ENCODE measurements at regions not wholly inside any gene's neighbourhood (a gene's known extent, or its start where the extent isn't known, plus 50 kb on each side); places are given as distances from the start of the nearest gene placed in this dataset.
"Not testable (repeated sequence)": the region's sequence is repeated elsewhere in the genome, so short reads cannot be mapped to it uniquely, and the experiment has no call there.

GRCh38 chr4:127506283-127506682 lies 126.5 kb upstream of the INTU start:
- in situ Hi-C loops (cut with HindIII; ENCODE audit: low pct_ligation_motif_present, low pct_unique_long_range_greater_than_20kb, low sequenced_read_pairs) = no loop called here
- no peak for DNase-seq

GRCh38 chr4:127509155-127509554 lies 123.6 kb upstream of the INTU start:
- DNase-seq = no peak

GRCh38 chr4:127512672-127513071 lies 120.1 kb upstream of the INTU start:
- in situ Hi-C loops (cut with HindIII; ENCODE audit: low pct_ligation_motif_present, low pct_unique_long_range_greater_than_20kb, low sequenced_read_pairs); DNase-seq: not testable (repeated sequence)

More at GRCh38 chr4:127509155-127509554, 123.6 kb upstream of the INTU start:
- in situ Hi-C loops (cut with HindIII; ENCODE audit: low pct_ligation_motif_present, low pct_unique_long_range_greater_than_20kb, low sequenced_read_pairs) = no loop called here

- DNase-seq; in situ Hi-C loops (cut with HindIII; ENCODE audit: low pct_ligation_motif_present, low pct_unique_long_range_greater_than_20kb, low sequenced_read_pairs): not testable (repeated sequence)
Measured at GRCh38 chr4:127515259-127515658, 117.5 kb upstream of the INTU start.

GRCh38 chr4:127518046-127518445 lies 114.7 kb upstream of the INTU start:
- in situ Hi-C loops (cut with HindIII; ENCODE audit: low pct_ligation_motif_present, low pct_unique_long_range_greater_than_20kb, low sequenced_read_pairs) = no loop called here

GRCh38 chr4:127521463-127521862 lies 111.3 kb upstream of the INTU start:
- DNase-seq = no peak
- in situ Hi-C loops (cut with HindIII; ENCODE audit: low pct_ligation_motif_present, low pct_unique_long_range_greater_than_20kb, low sequenced_read_pairs) = no loop called here

More at GRCh38 chr4:127518046-127518445, 114.7 kb upstream of the INTU start:
- DNase-seq = no peak

- in situ Hi-C loops (cut with HindIII; ENCODE audit: low pct_ligation_motif_present, low pct_unique_long_range_greater_than_20kb, low sequenced_read_pairs) = no loop called here
- no peak for DNase-seq
Measured at GRCh38 chr4:127523369-127523768, 109.4 kb upstream of the INTU start.

- in situ Hi-C loops (cut with HindIII; ENCODE audit: low pct_ligation_motif_present, low pct_unique_long_range_greater_than_20kb, low sequenced_read_pairs) = no loop called here
- DNase-seq = no peak
Measured at GRCh38 chr4:127525608-127526007, 107.1 kb upstream of the INTU start.

GRCh38 chr4:127528302-127528701 lies 104.5 kb upstream of the INTU start:
- no peak for DNase-seq
- in situ Hi-C loops (cut with HindIII; ENCODE audit: low pct_ligation_motif_present, low pct_unique_long_range_greater_than_20kb, low sequenced_read_pairs) = no loop called here

- in situ Hi-C loops (cut with HindIII; ENCODE audit: low pct_ligation_motif_present, low pct_unique_long_range_greater_than_20kb, low sequenced_read_pairs); DNase-seq: not testable (repeated sequence)
Measured at GRCh38 chr4:127529879-127530278, 102.9 kb upstream of the INTU start.

GRCh38 chr4:127533028-127533700 lies 99.6 kb upstream of the INTU start:
- DNase-seq = no peak
- in situ Hi-C loops (cut with HindIII; ENCODE audit: low pct_ligation_motif_present, low pct_unique_long_range_greater_than_20kb, low sequenced_read_pairs) = no loop called here

- in situ Hi-C loops (cut with HindIII; ENCODE audit: low pct_ligation_motif_present, low pct_unique_long_range_greater_than_20kb, low sequenced_read_pairs) = no loop called here
- no peak for DNase-seq
Measured at GRCh38 chr4:127534041-127534825, 98.5 kb upstream of the INTU start.

GRCh38 chr4:127538016-127538415 lies 94.7 kb upstream of the INTU start:
- no peak for DNase-seq
- in situ Hi-C loops (cut with HindIII; ENCODE audit: low pct_ligation_motif_present, low pct_unique_long_range_greater_than_20kb, low sequenced_read_pairs) = no loop called here

GRCh38 chr4:127540497-127541025 lies 92.2 kb upstream of the INTU start:
- in situ Hi-C loops (cut with HindIII; ENCODE audit: low pct_ligation_motif_present, low pct_unique_long_range_greater_than_20kb, low sequenced_read_pairs) = no loop called here
- no peak for DNase-seq

GRCh38 chr4:127545271-127545670 lies 87.5 kb upstream of the INTU start:
- DNase-seq = no peak
- in situ Hi-C loops (cut with HindIII; ENCODE audit: low pct_ligation_motif_present, low pct_unique_long_range_greater_than_20kb, low sequenced_read_pairs) = no loop called here

- DNase-seq = no peak
- in situ Hi-C loops (cut with HindIII; ENCODE audit: low pct_ligation_motif_present, low pct_unique_long_range_greater_than_20kb, low sequenced_read_pairs) = no loop called here
Measured at GRCh38 chr4:127548990-127549925, 83.5 kb upstream of the INTU start.

- in situ Hi-C loops (cut with HindIII; ENCODE audit: low pct_ligation_motif_present, low pct_unique_long_range_greater_than_20kb, low sequenced_read_pairs) = no loop called here
- no peak for DNase-seq
Measured at GRCh38 chr4:127555106-127555505, 77.7 kb upstream of the INTU start.

- no peak for DNase-seq
- in situ Hi-C loops (cut with HindIII; ENCODE audit: low pct_ligation_motif_present, low pct_unique_long_range_greater_than_20kb, low sequenced_read_pairs) = no loop called here
Measured at GRCh38 chr4:127558088-127558487, 74.7 kb upstream of the INTU start.
